HepG2 (cell line): ENCODE measurements at regions not wholly inside any gene's neighbourhood (a gene's known extent, or its start where the extent isn't known, plus 50 kb on each side); places are given as distances from the start of the nearest gene placed in this dataset.

Experiments used
- ATAC-seq: fragments of 200-7000 bp; cut with Tn5 transposase; 3 replicates; pipeline ENCODE4 v1.9.1; 2020; ENCODE audit warnings: mild to moderate bottlenecking, moderate library complexity
- BruUV-seq: library from RNA; stranded (reverse); fragments of 400-500 nt; replicated peaks from 2 replicates; lab custom pipeline; 2021; lab: Mats Ljungman, UMichigan
- CTCF ChIA-PET: fragments of 300-600 bp; formaldehyde crosslinking; extraction: SDS; loops from one replicate; lab custom pipeline; 2021; ENCODE audit warnings: low total read pairs, inconsistent platforms, low intra/inter-chr PET ratio; lab: Yijun Ruan, JAX
- POLR2A ChIA-PET: fragments of 350-600 bp; sonication (Branson Sonifier 250); formaldehyde crosslinking; loops from one replicate; lab custom pipeline; 2020; ENCODE audit warnings: antibody characterized with exemption, inconsistent platforms; lab: Yijun Ruan, JAX
- DNase-seq: peaks from one replicate; pipeline ENCODE4 v3.0.0-alpha.2; 2015; ENCODE audit warnings: low spot score
- FAIRE-seq: peaks from 3 replicates; lab custom pipeline; 2011; peaks lifted over from hg19 to GRCh38; lab: Jason Lieb, UNC
- H2AFZ ChIP-seq: one replicate; pipeline ENCODE4 v1.6.1; 2011; ENCODE audit warnings: low read length, inconsistent platforms
- H3K27ac ChIP-seq: fragments of 300-600 bp; 3 replicates; pipeline ENCODE4 v1.8.0; 2011; ENCODE audit warnings: mixed run types, mild to moderate bottlenecking, mixed read lengths, low read length, inconsistent platforms; ENCODE audit not compliant: insufficient read depth; ENCODE audit errors: extremely low read length
- H3K27me3 ChIP-seq, 2 experiments: fragments of 200-600 bp in 1 of 2; 2 replicates in 1 of 2; 3 replicates in 1 of 2; pipeline versions ENCODE4 v1.6.0 to v1.8.0; 2011; ENCODE audit warnings: low read length in 2 of 2, mild to moderate bottlenecking in 2 of 2, moderate library complexity in 2 of 2, inconsistent platforms in 1 of 2; ENCODE audit not compliant: insufficient read depth in 2 of 2, control insufficient read depth in 1 of 2
- H3K36me3 ChIP-seq, 2 experiments: fragments of 200-600 bp in 1 of 2; replicated peaks in 1 of 2; 2 replicates in 1 of 2; 3 replicates in 1 of 2; pipeline versions ENCODE4 v1.5.1 to v1.8.0; 2011; ENCODE audit warnings: low read length in 2 of 2, inconsistent platforms in 1 of 2; ENCODE audit not compliant: insufficient read depth in 2 of 2, control insufficient read depth in 1 of 2
- H3K4me1 ChIP-seq: 2 replicates; pipeline ENCODE4 v1.5.1; 2012; ENCODE audit warnings: low read length, inconsistent platforms; ENCODE audit not compliant: insufficient read depth
- H3K4me2 ChIP-seq: 2 replicates; pipeline ENCODE4 v1.6.0; 2011; ENCODE audit warnings: low read depth, low read length, inconsistent platforms
- H3K4me3 ChIP-seq, 3 experiments: fragments of 200-600 bp in 1 of 3; sonication (generic), shearing (Covaris generic) in 1 of 3; replicated peaks in 1 of 3; 2 replicates each; pipeline ENCODE4 v1.5.1; 2011 to 2016; ENCODE audit warnings: low read length in 3 of 3, inconsistent platforms in 2 of 3, low read depth in 2 of 3, mild to moderate bottlenecking in 2 of 3, control low read depth in 1 of 3, mixed read lengths in 1 of 3; ENCODE audit not compliant: insufficient read depth in 1 of 3
- H3K79me2 ChIP-seq: one replicate; pipeline ENCODE4 v1.6.1; 2011; ENCODE audit warnings: low read length, inconsistent platforms; ENCODE audit not compliant: insufficient read depth
- H3K9ac ChIP-seq: 2 replicates; pipeline ENCODE4 v1.6.0; 2011; ENCODE audit warnings: mild to moderate bottlenecking, low read depth, low read length, inconsistent platforms; ENCODE audit not compliant: insufficient read depth
- H3K9me3 ChIP-seq: 2 replicates; pipeline ENCODE4 v1.5.1; 2012; ENCODE audit warnings: mild to moderate bottlenecking, low read length
- H4K20me1 ChIP-seq: 2 replicates; pipeline ENCODE4 v1.6.0; 2011; ENCODE audit warnings: inconsistent platforms, mild to moderate bottlenecking, low read length, moderate library complexity; ENCODE audit not compliant: insufficient read depth
- KLF13 ChIP-seq: sonication (generic); formaldehyde crosslinking; IDR thresholded peaks from 2 replicates; pipeline ENCODE4 v1.4.0; 2020; ENCODE audit warnings: mild to moderate bottlenecking, missing genetic modification reagents
- WGBS: methylation state at CpG from one replicate; pipeline ENCODE4 v1.1.6; 2017; ENCODE audit warnings: low lambda C conversion rate; 5-methylcytosine and 5-hydroxymethylcytosine counted together
- in situ Hi-C: cut with HindIII; loops from 2 replicates; pipeline ENCODE4 v1.10.0; 2017; ENCODE audit warnings: low pct_unique_long_range_greater_than_20kb; ENCODE audit not compliant: extremely low pct_ligation_motif_present
- intact Hi-C: fragments of 100-400 bp; cut with micrococcal nuclease; formaldehyde crosslinking; loops from one replicate; pipeline ENCODE4 v1.10.0; 2022; ENCODE audit not compliant: unreplicated experiment
- TF ChIP-seq, protein P1 (sequence below): sonication (generic); formaldehyde crosslinking; IDR thresholded peaks from 2 replicates; pipeline ENCODE4 v1.4.0; 2020; ENCODE audit warnings: mild to moderate bottlenecking, missing genetic modification reagents
- TF ChIP-seq, protein P2 (sequence below): sonication (generic); formaldehyde crosslinking; IDR thresholded peaks from 2 replicates; pipeline ENCODE4 v1.8.0; 2022; ENCODE audit warnings: mild to moderate bottlenecking, missing genetic modification reagents; ENCODE audit not compliant: insufficient replicate concordance

DNA sequence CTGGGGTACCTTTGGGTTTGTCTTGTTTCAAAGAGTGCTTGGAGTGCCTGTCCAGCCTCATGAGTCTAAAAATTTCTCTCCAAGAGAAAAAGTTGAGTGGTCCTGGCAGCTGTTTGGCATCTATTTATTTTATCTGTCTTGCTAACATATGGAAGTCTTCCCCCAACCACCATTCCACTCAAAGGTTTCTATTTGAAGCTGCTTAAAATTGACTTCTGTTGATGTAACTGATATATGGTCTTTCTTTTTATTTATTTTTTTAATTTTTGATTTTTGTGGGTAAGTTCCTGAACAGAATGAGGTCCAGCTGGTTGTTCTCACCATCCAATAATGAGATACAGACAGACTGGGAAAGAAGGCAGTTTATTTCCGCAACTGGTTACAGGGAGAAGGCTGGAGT, 178.7 kb upstream of the SGCD start:
- Histone ChIP-seq H3K4me3 (no peak overlapping the region), H4K20me1 (no peaks in the 10 kb centered on the region), H3K4me2 (no peak overlapping the region), H3K79me2 (no peaks in the 10 kb centered on the region), H2AFZ (no peak overlapping the region), H3K9ac (no peak overlapping the region)
- DNase-seq: no peak
- no peak for TF ChIP-seq KLF13 (CRISPR knock-in tag)
- TF ChIP-seq, protein P1, sequence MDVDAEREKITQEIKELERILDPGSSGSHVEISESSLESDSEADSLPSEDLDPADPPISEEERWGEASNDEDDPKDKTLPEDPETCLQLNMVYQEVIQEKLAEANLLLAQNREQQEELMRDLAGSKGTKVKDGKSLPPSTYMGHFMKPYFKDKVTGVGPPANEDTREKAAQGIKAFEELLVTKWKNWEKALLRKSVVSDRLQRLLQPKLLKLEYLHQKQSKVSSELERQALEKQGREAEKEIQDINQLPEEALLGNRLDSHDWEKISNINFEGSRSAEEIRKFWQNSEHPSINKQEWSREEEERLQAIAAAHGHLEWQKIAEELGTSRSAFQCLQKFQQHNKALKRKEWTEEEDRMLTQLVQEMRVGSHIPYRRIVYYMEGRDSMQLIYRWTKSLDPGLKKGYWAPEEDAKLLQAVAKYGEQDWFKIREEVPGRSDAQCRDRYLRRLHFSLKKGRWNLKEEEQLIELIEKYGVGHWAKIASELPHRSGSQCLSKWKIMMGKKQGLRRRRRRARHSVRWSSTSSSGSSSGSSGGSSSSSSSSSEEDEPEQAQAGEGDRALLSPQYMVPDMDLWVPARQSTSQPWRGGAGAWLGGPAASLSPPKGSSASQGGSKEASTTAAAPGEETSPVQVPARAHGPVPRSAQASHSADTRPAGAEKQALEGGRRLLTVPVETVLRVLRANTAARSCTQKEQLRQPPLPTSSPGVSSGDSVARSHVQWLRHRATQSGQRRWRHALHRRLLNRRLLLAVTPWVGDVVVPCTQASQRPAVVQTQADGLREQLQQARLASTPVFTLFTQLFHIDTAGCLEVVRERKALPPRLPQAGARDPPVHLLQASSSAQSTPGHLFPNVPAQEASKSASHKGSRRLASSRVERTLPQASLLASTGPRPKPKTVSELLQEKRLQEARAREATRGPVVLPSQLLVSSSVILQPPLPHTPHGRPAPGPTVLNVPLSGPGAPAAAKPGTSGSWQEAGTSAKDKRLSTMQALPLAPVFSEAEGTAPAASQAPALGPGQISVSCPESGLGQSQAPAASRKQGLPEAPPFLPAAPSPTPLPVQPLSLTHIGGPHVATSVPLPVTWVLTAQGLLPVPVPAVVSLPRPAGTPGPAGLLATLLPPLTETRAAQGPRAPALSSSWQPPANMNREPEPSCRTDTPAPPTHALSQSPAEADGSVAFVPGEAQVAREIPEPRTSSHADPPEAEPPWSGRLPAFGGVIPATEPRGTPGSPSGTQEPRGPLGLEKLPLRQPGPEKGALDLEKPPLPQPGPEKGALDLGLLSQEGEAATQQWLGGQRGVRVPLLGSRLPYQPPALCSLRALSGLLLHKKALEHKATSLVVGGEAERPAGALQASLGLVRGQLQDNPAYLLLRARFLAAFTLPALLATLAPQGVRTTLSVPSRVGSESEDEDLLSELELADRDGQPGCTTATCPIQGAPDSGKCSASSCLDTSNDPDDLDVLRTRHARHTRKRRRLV (CRISPR knock-in tag): no peak
- TF ChIP-seq, protein P2, sequence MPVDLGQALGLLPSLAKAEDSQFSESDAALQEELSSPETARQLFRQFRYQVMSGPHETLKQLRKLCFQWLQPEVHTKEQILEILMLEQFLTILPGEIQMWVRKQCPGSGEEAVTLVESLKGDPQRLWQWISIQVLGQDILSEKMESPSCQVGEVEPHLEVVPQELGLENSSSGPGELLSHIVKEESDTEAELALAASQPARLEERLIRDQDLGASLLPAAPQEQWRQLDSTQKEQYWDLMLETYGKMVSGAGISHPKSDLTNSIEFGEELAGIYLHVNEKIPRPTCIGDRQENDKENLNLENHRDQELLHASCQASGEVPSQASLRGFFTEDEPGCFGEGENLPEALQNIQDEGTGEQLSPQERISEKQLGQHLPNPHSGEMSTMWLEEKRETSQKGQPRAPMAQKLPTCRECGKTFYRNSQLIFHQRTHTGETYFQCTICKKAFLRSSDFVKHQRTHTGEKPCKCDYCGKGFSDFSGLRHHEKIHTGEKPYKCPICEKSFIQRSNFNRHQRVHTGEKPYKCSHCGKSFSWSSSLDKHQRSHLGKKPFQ: no peak
- TF ChIP-seq, all 625 proteins: peak for 0
- no peaks in the 10 kb centered on the region for H3K36me3 ChIP-seq
- peaks cover 8% of the 10 kb centered on the region; the same call in 1 of the 2 replicates for H3K9me3 ChIP-seq
- FAIRE-seq: no peak
- BruUV-seq: no TSS peak
- in situ Hi-C loops: no loop called here
- no peaks in the 10 kb centered on the region for H3K4me1 ChIP-seq
- POLR2A ChIA-PET: no interaction called here
- 42% methylated on average over 1 of the region's 1 CpG for WGBS
- ATAC-seq: no peak
- no peaks in the 10 kb centered on the region for H3K27me3 ChIP-seq
- CTCF ChIA-PET: no interaction called here
- H3K27ac ChIP-seq: no peak overlapping the region
- intact Hi-C loops: no loop called here
